GM21360 (cell line): ENCODE measurements at regions not wholly inside any gene's neighbourhood (a gene's known extent, or its start where the extent isn't known, plus 50 kb on each side); places are given as distances from the start of the nearest gene placed in this dataset.
A peak's percentile ranks its signal among the peaks of the same experiment; 100 is the strongest.
"Not testable (repeated sequence)": the region's sequence is repeated elsewhere in the genome, so short reads cannot be mapped to it uniquely, and the experiment has no call there.

Source experiments
- ATAC-seq: cut with Tn5 transposase; IDR thresholded peaks from one replicate; pipeline ENCODE4 v1.9.1; 2021; ENCODE audit warnings: mild to moderate bottlenecking, moderate library complexity; ENCODE audit not compliant: unreplicated experiment

DNA sequence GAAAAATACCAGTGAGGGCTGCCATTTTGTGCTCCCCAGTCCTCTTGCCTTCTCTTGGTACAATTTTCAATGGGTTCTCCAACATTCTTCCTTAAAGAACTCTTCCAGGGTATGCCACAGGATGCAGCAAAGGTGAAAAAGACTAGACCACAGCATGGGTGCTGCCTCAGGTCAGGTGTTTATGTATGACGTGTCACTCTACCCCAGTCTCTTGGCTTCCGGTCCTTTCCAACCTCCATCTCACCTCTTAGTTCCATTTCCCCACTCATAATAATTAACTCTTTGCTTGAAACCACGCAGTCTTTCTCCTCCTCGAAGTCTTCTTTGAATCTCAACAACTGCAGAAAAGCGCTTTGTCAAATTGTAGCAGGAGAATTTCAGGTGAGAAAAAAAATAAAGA lies 104.7 kb upstream of the TBC1D5 start:
- no peak for ATAC-seq

DNA sequence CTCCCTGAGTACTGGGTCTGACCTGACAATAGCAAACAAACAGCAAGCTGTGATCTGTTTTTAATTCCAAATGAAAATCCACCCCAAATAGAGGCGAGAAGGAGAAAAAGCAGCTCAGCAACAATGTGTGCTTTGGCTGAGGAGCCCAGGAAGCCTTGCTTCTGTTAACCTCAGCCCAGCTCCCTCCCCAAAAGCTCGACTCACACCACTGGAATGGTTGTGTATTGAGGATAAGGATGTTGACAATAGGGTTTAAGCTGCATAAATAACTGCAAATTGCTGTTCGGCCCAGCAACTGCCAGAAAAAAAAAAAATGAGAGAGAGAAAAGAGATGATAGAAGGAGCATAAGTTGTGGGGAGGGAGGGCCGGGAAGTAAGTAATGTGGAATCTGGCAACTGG lies 104.0 kb upstream of the TBC1D5 start:
- no peak for ATAC-seq

DNA sequence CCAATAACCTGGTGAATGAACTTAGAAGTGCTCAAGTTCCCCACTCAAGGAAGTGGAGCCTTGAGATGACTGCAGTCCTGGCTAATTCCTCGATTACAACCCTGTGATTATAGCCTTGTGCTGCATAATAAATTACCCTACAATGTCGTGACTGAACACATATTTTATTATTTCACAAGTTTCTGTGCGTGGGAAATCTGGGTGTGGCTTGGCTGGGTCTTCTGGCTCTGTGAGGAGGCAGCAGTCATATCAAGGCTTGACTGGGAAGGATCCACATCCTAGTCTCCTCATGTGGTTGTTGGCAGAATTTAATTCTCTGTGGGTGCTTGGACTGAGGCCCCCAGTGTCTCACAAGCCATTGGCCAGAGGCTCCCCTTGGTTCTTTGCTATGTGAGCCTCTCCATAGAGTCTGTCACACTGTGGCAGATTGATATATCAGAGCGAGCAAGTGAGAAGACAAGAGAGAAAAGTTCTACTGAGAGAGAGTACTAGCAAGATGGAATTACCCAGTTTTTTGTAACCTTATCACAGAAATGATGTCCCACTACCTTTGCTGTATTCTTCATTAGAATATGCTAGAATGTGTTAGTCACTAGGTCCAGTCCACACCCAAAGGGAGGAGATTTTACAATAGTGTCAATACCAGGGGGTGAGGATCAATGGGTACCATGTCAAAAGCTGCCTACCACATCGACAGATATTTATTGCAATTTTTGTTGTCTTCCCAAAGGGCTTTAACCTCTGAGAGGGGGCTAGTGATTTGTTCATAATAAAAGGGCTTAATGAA lies 102.8 kb upstream of the TBC1D5 start:
- no peak for ATAC-seq

DNA sequence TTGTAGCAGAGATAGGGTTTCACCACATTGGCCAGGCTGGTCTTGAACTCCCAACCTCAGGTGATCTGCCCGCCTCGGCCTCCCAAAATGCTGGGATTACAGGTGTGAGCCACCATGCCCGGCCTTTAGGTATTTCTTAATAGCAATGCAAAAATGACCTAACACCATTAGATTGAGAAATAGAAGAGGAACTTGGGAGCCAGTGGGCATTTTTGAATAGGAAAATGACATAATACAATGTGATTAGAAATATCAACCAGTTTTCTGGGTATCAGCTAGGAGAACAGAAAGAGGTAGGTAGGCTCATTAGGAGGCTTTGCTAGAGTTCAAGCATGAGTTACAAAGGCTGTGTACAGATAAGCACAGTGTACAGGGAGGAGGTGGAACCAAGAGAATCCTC lies 101.8 kb upstream of the TBC1D5 start:
- no peak for ATAC-seq

DNA sequence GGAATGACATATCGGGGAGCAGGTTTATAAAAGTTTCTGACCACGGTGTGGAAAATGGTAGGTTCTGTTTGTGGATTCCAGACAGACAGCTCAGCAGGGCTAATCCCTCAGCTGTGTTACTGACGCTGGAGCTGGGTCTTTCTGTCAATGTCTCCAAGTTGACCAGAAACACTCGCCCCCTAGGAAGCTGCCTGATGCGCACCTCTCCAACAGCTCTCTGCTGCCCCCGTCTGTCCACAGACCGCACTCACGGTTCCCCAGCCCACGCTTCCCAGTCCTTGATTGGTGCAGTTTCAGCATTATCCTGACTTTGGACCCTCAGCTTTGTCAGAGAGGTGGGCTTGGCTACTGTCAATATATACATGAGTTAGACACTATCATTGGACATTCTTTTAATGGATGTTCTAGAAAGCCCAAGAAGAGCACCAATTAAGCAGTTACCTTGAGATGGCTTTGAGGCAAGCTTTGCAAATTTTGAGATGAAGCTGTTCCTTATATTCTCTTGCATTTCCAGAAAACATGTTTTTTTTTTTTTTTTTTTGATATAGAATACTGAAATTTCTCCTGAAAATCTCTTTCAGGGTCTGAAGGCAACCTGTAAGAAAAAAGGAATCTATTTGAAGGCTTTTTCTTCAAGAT lies 98.9 kb upstream of the TBC1D5 start:
- ATAC-seq: peak; percentile 94

DNA sequence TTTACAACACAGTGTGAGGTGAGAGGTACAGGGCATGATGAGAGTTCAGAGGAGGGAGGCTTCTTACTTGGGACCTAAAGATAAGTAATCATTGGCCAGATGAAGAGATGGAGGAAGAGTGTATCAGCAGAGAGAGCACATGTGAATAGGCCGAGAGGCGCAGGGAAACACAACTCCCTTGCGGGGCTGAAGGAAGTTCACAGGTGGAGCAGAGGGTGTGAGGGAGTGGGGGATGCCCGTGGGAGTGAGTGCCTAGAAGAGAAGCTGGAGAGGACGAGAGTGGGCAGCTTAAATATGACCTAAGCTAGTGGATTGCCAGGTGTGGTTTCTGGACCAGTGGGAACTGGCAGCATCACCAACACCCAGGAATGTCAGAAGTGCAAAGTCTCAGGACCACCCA lies 98.2 kb upstream of the TBC1D5 start:
- ATAC-seq: no peak

DNA sequence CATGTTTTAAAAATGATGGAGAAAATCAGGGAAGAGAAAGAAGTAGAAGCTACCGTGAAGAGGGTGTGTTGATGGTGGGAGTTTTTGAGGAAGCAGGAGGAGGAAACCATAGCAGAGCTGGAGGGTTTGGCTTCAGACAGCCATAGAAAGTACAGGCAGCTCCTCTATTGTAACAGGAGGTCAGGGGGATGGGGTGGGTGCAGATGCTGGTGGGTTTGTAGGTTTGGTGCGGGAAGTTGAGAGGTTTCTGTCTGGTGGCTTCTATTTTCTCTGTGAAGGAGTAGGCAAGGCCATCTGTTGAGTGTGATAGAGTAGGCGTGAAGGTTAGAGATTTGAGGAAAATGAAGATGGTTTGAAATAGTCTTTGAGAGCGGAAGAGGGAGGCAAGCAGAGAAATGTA lies 97.7 kb upstream of the TBC1D5 start:
- ATAC-seq: no peak

DNA sequence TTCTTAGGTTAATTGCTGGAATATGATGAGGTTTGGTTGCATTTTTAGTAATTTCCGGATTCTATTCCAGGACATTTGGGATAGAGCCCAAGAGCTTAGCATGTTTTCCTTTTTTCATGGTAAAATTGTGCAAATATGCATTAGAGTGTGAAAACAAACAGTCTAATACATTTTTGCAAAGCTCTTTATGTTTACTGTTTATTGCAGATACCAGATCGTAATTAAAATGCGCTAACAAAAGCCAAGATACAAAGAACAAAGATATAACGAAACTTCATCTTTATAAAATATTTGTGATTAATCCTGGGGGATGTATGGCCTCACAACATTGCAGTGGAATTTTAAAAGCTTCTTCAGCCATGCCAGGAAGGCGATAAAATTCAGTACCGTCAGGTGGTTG lies 94.5 kb upstream of the TBC1D5 start:
- no peak for ATAC-seq

DNA sequence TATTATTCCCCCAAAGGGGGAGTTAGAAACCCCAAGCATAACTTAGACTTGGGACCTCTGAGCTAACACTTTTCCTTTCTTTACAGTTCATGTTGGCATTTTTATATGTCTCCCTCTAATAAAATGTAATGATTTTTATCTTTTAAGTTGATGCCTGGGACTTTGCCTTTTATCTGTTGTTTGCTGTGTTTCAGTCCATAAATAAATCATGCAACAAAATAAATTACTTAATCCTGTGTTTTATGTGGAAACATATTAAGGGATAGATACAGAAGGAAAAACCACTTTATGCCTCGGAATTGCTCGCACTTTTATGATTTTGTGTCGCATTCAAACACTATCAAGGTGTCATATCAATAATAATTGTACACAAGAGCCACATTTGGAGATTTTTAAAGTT lies 93.7 kb upstream of the TBC1D5 start:
- ATAC-seq: no peak

DNA sequence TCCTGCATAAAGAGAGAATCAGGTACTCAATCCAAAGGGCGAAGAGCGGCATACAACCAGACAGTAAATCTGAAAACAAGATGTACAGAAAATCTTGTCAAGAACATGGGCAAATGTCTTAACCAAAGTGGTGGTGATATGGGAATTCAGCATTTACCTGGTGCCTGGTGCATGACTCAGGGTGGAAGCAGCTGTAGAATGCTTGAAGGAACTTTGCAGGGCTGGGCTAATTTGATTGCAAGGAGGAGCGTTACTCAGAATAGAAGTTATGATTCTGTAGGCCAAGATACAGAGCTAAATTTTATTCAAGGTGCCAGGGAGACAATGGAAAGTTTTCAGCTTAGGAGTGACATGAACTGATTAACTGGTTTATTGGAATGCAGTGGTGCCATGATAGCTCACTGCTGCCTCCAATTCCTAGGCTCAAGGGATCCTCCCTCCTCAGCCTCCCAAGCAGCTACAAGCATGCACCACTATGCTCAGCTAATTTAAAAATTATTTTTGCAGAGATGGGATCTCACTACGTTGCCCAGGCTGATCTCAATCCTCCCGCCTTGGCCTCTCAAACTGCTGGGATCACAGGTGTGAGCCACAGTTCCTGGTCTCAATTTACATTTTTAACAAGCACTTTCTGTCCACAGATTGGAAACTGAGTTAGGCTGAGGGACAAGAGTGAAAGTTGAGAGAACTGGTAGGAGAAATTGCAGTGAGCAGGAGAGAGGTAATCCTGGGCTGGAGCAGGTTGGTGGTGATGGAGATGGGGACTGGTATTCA lies 91.5 kb upstream of the TBC1D5 start:
- ATAC-seq: no peak

DNA sequence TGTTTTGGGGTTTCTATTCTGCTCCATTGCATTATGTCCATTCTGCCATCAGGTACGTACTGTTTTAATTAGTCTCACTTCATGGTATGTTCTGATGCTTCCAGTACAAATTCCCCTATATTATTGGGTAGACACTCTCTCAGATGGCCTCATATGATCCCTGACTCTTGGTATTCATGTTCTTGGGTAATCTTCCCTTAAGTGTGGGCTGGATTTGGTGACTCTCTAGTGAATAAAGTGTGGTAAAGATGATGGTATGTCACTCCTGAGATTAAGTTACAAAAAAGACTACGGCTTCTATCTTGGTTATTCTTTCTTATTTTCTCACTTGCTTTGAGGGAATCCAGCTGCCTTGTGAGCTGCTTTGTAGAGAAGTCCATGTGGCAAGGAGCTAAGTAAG lies 89.6 kb upstream of the TBC1D5 start:
- no peak for ATAC-seq

DNA sequence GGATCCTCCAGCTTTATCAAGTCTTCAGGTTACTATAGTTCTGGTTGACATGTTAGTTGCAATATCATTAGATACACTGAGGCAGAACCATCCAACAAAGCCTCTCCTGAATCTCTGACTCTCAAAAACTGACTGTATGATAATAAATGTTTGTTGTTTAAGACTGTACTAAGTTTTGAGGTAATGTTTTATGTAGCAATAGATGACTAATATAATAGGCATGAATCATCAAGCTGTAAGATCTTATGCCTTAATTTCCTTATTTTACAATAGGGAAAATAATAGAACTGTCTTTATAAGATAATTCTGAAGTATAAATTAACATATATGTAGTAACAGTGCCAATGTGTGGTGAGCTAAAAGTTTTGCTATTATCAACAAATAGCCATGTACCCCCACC lies 88.9 kb upstream of the TBC1D5 start:
- ATAC-seq: no peak

DNA sequence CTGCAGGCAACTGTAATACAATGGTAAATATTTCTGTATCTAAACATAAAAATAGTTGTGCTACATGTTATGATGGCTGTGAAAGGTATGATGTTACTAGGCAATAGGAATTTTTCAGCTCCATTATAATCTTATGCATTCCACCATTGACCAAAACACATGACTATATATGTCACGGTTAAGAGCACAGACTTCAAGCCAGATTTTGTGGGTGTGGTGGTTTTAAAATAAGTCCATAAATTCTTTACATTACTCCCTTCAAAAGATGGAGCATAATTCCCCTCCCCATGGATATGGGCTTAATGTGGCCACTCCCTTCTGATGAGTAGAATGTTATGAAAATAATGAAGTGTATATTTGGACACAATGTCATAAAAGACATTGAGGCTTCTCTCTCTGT lies 88.4 kb upstream of the TBC1D5 start:
- ATAC-seq: no peak

DNA sequence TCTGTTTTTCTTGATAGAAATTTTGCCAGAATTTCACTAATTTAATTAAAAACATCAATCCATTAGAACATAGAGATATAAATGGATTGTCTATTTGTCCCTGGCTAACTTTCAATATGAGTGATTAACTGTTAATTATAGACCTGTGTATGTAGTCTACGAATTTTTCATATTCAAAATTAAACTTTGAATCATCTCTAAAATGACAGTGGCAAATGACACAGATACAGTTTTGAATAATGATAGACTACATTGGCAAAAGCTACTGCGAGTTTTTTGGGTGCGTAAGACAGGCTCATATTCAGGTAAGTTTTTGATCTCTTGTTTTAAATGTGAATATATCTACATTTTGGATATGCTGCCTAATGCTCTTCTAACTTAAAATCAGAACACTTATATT lies 86.0 kb upstream of the TBC1D5 start:
- no peak for ATAC-seq

DNA sequence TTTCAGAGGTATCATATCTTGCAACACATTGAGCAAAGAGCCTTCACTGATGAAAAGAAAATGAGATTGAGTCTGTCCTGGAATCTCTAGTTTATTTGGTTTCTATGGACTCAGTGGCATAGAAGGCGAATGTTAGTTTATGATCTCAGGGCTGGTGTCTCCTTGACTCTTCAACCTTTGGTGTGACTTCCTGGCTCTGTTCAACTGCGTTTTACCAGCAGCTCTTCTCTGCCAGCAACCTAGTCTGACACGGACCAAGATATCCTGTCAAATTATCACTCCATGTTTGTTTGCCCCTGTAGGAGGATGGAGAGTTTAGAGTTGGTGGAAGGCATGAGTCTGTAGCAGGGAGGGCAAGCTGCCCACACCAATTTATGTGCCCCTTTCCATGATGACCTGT lies 82.9 kb upstream of the TBC1D5 start:
- no peak for ATAC-seq

DNA sequence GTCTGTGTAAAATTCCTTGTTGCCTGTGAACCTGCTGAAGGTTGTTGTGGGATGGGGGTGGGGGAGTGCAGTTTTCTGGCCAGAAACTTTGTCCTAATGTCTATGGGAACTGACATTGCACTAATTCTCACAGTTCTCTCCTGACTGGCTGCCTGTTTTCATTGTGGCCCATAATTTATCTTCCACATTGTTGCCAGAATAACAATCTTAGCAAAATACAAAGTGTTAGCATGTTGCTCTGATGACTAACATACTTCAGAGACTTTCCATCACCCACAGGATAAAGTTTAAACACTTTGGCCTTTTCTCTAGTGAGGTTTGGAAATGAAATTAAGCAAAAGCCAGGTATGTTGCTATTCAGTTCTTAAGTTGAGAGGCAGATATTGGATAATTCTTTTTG lies 81.4 kb upstream of the TBC1D5 start:
- ATAC-seq: no peak

DNA sequence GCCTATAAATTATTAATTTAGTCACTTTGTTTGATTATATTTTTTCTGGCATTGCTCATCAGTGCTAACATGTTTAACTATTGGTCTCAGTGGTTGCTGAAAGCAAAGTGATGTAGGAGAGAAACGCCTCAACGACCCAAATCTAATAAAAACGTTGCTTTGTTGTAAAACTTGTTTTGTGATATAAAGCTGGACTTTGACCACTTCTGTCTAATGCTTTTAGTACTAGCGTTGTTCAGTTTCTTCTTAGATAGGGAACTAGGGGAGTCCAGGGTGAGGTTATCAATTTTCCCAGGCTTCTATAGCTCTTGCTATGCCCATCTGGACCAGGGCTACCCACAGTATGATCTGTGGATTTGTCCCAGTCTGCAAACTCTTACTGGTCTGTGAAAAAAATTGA lies 80.6 kb upstream of the TBC1D5 start:
- no peak for ATAC-seq

DNA sequence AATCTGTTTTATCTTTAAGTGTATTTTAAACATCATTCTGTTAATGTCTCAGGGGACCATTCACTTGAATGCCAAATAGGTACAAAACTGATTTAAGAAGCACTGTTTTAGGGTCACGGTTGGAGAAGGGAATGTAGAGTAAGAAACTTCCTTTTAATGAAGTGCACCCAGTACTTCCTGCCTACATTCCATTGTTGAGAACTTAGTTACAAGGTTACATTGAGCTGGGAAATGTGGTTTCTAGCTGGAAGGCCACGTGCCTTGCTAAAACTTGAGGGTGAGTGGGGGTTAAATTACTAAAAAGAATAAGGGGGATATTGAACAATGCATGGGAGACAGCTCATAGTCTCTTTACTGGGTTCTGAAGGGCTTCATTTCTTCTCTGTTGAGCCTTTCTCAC lies 78.3 kb upstream of the TBC1D5 start:
- no peak for ATAC-seq

DNA sequence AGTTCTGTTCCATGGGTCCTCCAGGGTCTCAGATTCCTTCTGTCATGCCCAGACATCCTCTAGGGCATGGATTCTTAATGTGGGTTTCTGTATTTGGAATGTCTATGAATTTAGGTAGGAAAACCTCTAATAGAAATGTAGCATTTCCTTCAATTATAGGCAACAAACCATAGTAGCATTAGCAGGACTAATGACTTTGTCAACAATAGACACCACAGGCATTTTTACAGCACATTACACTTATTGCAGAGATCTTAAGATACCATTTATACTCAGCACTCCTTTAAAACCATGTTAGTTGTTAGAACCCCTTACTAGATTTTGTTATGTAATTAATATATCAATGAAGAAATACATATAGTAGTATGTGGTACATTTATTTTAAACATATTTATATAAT lies 77.8 kb upstream of the TBC1D5 start:
- ATAC-seq: no peak

DNA sequence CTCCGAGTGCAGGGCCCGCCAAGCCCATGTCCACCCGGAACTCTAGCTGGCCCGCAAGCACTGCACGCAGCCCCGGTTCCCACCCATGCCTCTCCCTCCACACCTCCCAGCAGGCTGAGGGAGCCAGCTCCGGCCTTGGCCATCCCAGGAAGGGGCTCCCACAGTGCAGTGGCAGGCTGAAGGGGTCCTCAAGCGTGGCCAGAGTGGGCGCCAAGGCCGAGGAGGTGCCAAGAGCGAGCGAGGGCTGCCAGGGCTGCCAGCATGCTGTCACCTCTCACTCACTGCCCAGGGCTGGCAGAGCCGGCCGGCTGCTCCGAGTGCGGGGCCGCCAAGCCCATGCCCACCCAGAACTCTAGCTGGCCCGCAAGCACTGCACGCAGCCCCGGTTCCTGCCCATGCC lies 75.5 kb upstream of the TBC1D5 start:
- ATAC-seq: not testable (repeated sequence)

DNA sequence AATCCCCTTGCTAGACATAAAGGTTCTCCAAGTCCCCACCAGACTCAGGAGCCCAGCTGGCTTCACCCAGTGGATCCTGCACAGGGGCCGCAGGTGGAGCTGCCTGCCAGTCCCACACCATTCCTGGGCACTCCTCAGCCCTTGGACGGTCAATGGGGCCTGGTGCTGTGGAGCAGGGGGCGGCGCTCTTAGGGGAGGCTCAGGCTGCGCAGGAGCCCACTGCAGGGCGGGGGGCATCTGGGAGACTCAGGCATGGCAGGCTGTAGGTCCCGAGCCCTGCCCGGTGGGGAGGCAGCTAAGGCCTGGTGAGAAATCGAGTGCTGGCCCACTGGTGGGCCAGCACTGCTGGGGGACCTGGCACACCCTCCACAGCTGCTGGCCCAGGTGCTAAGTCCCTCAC lies 75.1 kb upstream of the TBC1D5 start:
- ATAC-seq: no peak

DNA sequence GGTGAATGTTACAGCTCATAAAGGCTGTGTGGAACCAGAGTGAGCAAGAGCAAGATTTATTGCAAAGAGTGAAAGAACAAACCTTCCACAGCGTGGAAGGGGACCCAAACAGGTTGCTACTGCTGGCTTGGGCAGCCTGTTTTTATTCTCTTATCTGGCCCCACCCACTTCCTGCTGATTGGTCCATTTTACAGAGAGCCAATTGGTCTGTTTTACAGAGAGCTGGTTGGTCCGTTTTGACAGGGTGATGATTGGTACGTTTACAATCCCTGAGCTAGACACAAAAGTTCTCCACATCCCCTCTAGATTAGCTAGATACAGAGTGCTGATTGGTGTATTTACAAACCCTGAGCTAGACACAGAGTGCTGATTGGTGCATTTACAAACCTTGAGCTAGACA lies 74.4 kb upstream of the TBC1D5 start:
- not testable (repeated sequence) for ATAC-seq
